H54 (cell line): ENCODE measurements at regions not wholly inside any gene's neighbourhood (a gene's known extent, or its start where the extent isn't known, plus 50 kb on each side); places are given as distances from the start of the nearest gene placed in this dataset.

ENCODE experiments used
- DNase-seq: peaks from one replicate; pipeline ENCODE4 v3.0.0; 2011; ENCODE audit warnings: low spot score, mixed read lengths; ENCODE audit not compliant: insufficient read length
- FAIRE-seq: peaks from 3 replicates; lab custom pipeline; 2011; peaks lifted over from hg19 to GRCh38; lab: Jason Lieb, UNC
- POLR2A ChIP-seq: IDR thresholded peaks from 2 replicates; pipeline ENCODE4 v1.6.1; 2011; ENCODE audit warnings: low read depth, mild to moderate bottlenecking, low read length

DNA sequence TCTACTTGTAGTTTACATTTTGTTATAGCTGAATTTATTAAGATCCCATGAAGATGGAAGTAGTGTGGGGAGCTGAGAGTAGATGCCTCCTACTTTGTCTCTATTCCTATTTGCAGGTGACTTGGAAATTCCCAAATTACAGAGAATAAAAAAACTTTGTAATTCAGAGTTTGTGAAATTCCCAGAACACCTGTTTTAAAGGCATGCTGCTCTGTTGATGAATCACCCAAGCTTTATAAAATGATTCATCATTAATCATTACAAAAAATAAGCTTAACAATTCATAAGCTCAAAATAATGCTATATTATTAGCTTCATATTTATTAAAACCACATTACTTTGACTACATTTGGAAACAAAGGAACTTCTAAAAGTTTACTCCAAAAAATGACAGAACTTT lies 856.3 kb downstream of the RPA4 start:
- no peak for FAIRE-seq
- no peak for TF ChIP-seq POLR2A
- no peak for DNase-seq

DNA sequence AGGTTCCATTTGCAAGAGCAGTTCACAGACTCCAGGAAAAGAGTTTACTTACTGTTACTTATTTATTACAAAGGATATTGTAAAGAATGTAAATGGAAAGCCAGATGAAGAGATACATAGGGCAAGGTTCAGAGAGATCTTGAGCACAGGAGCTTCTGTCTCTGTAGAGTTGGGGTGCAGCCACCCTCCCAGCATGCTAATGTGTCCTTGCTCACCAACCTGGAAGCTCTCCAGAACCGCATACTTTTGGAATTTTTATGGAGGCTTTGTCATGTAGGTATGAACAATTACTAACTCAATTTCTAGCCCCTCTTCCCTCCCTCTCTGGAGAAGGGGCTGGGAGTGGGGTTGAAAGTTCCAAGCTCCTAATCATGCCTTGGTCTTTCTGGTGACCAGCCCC lies 857.2 kb downstream of the RPA4 start:
- no peak for DNase-seq
- TF ChIP-seq POLR2A, result no peak
- peak; percentile 50 for FAIRE-seq

DNA sequence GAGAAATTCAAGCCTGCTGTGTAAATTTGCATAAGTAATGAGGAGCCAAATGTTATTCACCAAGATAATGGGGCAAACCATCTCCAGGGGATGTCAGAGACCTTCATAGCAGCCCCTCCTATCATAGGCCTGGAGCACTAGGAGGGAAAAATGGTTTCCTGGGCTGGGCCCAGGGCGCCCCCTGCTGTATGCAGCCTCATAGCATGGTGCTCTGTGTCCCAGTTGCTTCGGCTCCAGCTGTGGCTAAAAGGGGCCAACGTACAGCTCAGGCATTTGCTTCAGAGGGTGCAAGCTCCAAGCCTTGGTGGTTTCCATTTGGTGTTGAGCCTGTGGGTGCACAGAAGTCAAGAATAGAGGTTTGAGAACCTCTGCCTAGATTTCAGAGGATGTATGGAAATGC lies 859.3 kb downstream of the RPA4 start:
- DNase-seq (no peak), FAIRE-seq (no peak)
- no peak for TF ChIP-seq POLR2A

DNA sequence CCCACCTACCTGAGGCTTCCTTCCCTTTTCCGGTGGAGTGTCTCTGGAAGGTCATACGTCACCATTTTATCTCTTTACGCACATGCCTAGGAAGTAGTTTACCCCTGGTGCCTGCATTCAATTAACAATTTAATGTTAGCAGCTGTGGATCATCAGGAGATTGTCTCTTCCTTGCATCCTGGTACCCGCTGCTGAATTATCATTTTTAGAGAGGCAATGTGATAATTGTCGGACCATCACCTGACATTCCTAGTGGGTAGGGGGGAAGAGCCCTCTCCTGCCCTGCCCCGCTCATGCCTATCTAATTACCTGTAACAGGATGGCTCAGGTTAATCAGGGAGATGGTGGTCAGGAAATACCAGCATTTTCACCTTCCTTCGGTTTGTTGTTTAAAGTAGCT lies 863.6 kb downstream of the RPA4 start:
- DNase-seq, result no peak
- no peak for FAIRE-seq

DNA sequence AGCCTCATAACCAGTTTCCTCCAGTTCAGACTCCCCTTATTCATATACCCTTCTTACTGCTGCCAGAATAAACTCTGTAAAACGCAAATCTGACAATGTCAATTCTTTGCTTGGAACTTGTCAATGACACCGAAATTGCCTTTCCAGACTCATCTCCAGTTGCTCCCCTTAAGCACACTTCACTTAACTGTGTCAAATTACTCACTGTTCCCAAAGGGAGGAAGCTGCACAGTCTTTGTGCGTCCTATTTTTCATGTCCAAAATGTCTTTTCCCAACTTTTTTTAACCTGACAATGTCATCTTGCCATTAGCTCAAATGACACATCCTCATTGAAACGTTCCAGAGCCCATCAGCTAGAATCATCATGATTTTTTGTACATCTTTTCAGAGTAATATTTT lies 867.3 kb downstream of the RPA4 start:
- TF ChIP-seq POLR2A, result no peak
- DNase-seq (no peak), FAIRE-seq (no peak)

More for the DNA sequence above, 863.6 kb downstream of the RPA4 start:
- no peak for TF ChIP-seq POLR2A

DNA sequence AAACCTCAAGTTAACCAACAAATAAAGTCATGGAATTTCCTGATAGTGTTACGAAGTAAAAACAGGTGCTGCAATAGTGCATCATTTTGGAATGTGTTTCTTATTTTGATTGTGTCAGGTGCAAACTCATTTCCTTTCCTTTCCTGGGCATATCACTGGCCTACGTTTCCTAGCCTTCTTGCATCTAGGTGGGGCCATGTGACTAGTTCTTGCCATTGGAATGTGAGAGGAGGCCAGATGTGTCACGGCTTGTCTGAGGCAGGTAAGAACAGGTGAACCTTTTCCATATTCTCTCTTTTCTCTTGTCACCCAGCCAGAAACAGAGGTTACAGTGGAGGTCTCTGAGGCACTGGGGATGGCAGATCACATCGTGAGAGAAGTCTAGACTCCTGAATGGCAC lies 868.0 kb downstream of the RPA4 start:
- TF ChIP-seq POLR2A, result no peak
- no peak for FAIRE-seq

DNA sequence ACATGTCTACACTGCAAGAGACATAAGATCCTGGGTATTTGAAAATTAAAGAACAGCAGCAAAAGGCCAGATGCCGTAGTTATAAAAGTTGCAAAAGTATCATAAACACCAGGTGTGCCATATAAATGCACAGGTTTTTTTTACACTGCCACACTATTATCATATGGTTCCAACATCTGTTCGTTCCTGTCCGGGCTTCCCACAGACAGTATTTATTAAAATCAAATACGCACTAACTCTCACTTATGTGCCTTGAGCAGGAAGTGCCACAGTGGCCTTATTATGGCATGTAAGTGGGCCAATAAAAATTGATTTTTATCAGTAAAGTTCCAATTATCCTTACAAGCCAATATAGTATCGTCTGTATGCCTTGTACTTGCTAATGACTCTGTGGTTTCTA lies 873.2 kb downstream of the RPA4 start:
- TF ChIP-seq POLR2A, result no peak
- no peak for FAIRE-seq
- DNase-seq, result no peak

More for the DNA sequence above, 868.0 kb downstream of the RPA4 start:
- no peak for DNase-seq

DNA sequence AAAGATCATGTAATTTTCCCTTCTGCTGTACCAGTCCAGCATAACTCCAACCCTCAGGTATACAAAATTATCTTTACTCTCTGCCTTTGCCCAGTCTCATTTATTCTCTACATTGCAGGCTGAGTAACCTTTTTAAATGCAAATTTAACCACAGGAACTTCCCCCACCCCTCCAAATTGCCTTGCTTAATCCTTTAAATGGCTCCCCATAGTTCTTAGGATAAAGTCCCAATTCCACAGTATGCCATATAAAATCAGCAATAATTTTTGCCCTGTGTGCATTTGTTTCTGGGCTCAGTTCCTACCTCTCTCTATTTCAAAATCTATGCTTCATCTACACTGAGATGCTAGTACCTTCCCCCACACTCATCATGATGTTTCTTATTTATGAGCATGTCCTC lies 879.7 kb downstream of the RPA4 start:
- no peak for DNase-seq
- no peak for TF ChIP-seq POLR2A
- FAIRE-seq, result no peak

DNA sequence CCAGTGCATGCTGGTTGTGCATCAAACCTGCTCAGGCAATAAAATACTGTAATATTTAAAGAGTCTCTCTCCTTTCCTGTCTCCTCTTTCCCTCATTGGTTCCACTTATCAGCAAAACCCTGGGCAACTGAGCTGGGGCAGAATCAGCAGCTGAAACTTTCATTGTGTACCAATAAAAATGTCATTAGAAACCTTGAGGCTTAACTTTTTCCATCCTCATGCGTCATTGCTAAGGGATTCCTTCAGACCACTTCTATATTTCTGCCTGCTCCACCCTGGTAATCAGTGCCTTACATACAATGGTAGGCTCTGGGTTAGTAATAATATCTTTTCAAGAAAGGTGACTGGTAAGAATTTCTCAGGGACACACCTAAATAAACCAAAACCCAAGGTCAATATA lies 880.3 kb downstream of the RPA4 start:
- TF ChIP-seq POLR2A, result no peak
- FAIRE-seq, result no peak
- no peak for DNase-seq

DNA sequence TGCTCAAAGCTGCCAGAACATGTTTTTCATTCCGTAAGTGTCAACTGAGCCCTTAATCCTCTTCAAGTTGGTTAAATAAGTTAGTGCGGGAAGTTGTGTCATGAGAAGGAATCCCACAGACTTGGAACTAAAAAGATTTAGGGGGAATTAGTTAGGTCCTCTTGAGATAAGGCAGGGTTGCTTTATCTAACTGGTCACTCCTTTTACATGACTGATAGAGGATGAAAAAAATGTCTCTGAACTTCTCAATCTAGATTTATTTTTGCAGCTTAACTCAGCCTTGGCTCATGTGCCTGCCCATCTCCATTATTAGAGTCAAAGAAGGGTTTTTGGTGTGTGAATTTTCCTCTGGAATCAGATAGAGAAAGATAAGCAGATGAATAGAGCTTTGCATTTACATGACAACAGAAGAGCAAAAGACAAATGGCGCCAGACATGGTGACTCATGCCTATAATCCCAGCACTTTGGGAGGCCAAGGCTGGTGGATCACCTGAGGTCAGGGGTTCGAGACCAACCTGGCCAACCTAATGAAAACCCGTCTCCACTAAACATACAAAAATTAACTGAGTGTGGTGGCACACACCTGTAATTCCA lies 882.9 kb downstream of the RPA4 start:
- FAIRE-seq, result no peak
- DNase-seq, result no peak
- no peak for TF ChIP-seq POLR2A

DNA sequence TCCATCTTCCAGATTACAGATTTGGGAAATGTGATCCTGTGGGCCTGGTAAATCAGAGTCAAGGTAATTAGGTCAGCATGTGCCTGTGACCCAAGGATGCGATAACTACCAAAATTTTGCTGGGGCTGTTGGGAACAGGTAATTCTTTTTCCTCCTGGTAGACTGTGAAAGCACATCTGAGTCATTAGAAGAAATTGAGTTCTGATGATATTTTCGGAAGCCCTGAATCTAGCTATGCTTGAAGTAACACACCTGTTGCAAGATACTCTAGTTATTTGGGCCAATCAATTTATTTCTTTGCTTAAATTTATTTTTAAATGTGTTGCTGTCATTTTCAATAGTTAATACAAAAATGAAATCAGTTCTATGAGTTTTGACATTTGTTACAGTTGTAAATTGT lies 903.6 kb downstream of the RPA4 start:
- no peak for DNase-seq
- no peak for TF ChIP-seq POLR2A
- no peak for FAIRE-seq

DNA sequence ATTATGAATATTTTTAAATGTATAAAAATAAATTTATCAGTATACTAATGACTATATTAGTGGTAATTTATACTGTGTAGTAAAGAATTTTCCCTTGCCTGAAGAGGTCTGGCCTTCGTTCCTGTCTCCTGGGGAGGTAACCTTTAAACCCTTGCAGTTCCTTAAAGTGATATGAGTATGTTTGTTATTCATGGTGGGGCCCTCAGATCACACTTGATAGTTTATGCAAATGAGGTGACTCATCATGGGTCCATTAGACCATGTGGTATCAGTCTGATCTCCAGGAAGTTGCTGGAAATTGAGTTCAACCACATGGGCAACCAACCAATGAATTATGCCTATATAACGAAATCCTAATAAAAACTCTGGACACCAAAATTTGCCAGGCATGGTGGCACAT lies 904.1 kb downstream of the RPA4 start:
- FAIRE-seq (no peak), DNase-seq (no peak)

DNA sequence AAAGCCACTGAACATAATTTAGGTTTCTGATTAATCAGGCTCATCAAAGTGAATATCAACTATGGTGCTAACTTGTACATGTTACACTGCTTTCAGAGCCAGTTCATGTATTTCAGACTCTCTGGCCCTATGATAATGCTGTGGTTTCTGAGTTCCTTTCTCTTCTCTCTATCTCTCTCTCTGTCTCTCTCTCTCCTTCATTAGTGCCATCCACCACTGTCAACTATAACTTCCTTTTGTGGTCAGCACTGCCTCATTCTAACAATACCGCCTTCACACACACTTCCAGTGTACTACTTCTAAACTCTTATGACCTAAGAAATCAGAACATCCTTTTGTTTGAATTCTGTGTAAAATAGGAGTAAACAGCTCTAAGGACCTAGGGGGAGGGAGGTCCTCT lies 907.1 kb downstream of the RPA4 start:
- no peak for TF ChIP-seq POLR2A
- DNase-seq, result no peak
- FAIRE-seq, result no peak

More for the DNA sequence above, 904.1 kb downstream of the RPA4 start:
- no peak for TF ChIP-seq POLR2A

DNA sequence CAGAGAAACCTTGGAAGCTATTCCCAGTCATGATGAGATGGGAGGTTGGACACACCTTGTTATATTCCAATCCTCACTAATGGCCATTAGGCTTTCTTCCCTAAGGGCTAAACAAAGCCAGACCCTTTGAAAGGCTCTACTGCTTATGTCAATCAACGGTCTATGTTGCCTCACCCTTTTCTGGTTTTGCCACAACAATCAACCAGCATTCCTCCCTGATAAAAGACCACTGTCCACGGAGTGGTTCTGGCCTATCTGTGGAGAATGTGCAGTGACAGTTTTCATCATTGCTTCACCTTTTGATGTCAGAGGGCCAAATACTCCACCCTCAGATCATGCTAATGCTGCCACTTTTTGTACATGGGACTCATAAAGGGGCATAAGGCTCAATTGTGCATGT lies 913.4 kb downstream of the RPA4 start:
- FAIRE-seq, result no peak
- no peak for DNase-seq

DNA sequence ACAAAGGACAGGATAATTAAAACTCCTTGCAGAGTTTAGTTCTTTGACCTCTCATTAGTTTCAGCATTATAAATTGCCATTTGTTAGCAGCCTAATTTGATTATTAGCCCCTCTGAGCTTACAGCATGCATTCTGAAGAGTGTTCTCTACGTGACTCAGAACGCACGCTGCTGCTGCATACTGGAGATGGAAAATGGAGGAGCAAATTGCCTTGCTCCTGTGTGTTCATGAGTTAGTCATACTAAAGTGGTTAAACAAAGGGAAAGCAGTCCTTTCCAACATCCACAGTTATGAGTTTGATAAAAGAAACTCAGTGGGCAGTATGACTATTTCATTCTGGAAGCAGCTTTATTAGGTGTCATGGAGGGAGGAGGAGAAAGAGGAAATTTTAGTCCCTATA lies 922.5 kb downstream of the RPA4 start:
- peak; percentile 2 for DNase-seq
- TF ChIP-seq POLR2A, result no peak
- FAIRE-seq, result no peak

More for the DNA sequence above, 913.4 kb downstream of the RPA4 start:
- no peak for TF ChIP-seq POLR2A
